ENCODE measurements at regions not wholly inside any gene's neighbourhood (a gene's known extent, or its start where the extent isn't known, plus 50 kb on each side); places are given as distances from the start of the nearest gene placed in this dataset.

DNA sequence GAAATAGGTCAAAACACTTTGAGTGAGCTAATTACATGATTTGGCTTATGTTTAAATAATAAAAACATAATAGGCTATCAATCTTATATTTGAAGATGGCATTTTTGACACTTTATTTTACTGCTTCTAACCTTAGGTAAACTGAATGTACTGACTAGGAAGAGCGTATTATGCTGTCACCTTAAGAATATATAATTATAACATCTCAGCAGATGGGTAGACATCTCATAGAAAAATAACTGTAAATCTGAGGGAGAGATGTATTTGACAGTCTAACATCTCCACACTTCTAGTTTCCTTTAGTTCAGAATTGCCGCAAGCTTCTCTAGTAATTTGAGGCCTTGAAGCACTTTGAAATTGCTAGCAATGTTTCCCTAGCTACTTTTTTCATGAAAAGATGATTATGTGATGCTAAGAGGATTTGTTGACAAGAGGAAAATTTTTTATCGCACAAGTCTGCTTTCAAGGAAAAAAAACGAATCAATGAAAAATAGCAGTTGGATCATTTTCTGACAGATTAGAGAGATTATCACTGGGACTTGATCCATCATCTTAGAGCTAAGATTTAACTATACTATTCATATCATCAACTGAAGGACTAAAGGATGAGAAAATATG lies 238.2 kb upstream of the NAALADL2 start:
- Histone ChIP-seq H3K4me3 (no peak overlapping the region), H3K27ac (no peak overlapping the region)

- H3K4me3 ChIP-seq = no peak overlapping the region
Observed at GRCh38 chr3:174633342-174633741, 225.8 kb upstream of the NAALADL2 start.

DNA sequence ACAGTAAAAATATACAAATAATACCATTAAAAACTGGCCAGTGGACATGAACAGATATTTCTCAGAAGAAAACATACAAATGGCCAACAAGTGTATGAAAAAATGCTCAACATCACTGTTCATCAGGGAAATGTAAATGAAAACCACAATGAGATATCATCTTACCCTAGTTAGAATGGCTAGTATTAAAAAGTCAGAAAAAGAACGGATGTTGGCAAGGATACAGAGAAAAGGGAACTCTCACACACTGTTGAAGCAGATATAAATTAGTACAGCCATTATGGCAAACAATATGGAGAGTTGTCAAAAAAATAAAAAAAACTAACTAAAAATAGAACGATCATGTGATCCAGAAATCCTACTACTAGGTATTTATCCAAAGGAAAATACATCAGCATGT lies 222.7 kb upstream of the NAALADL2 start:
- Histone ChIP-seq H3K4me3 (no peak overlapping the region), H3K27ac (no peak overlapping the region)

More at GRCh38 chr3:174633342-174633741, 225.8 kb upstream of the NAALADL2 start:
- H3K27ac ChIP-seq = no peak overlapping the region

DNA sequence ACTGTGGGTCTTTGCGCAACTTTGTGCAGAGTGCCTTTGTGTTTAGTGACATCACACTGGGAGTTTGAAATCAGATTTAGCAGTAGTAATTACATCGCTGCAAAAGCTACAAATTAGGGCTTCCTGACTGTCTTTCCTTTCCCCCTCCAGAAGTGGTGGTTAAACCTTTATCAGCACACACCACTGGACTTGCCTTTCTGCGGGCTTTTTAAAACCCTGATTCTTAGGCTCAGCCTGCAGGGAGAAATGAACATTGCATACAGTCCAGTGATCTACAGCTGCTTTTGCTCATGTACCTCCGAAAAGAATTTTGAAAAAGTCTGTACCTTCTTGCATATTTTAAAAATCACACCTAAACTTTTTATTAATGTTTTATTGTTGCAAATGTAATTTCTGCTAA lies 219.7 kb upstream of the NAALADL2 start:
- H3K4me3 ChIP-seq = no peak overlapping the region
- no peak overlapping the region for H3K27ac ChIP-seq

- Histone ChIP-seq H3K4me3 (no peak overlapping the region), H3K27ac (no peak overlapping the region)
Observed at GRCh38 chr3:174639970-174640369, 219.2 kb upstream of the NAALADL2 start.

GRCh38 chr3:174640932-174641331 lies 218.2 kb upstream of the NAALADL2 start:
- Histone ChIP-seq H3K27ac (no peak overlapping the region), H3K4me3 (no peak overlapping the region)

- no peak overlapping the region for H3K4me3 ChIP-seq
Observed at GRCh38 chr3:174644287-174644686, 214.8 kb upstream of the NAALADL2 start.

DNA sequence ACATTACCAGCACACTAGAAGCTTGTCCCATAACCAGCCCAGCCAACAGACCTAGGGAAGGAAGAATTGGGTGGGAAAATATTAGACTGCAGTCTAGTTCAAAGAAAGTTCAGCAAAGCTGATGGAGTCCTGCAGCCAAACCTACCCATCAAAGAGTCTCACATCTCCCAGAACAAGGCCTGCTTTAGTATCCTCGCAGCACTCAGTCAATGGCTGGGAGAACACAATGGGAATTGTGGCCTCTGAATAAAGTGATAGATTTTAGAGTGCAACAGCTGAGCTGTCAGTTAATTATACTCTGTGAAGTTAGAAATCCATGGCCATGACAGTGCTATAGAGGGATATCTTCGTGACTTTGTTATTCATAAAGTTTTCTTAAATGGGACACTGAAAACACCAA lies 207.2 kb upstream of the NAALADL2 start:
- no peak overlapping the region for H3K4me3 ChIP-seq
- no peak overlapping the region for H3K27ac ChIP-seq

More at GRCh38 chr3:174644287-174644686, 214.8 kb upstream of the NAALADL2 start:
- H3K27ac ChIP-seq = no peak overlapping the region

- Histone ChIP-seq H3K27ac (no peak overlapping the region), H3K4me3 (no peak overlapping the region)
Observed at GRCh38 chr3:174659511-174659910, 199.6 kb upstream of the NAALADL2 start.

- Histone ChIP-seq H3K4me3 (no peak overlapping the region), H3K27ac (no peak overlapping the region)
Observed at GRCh38 chr3:174662653-174663052, 196.5 kb upstream of the NAALADL2 start.

DNA sequence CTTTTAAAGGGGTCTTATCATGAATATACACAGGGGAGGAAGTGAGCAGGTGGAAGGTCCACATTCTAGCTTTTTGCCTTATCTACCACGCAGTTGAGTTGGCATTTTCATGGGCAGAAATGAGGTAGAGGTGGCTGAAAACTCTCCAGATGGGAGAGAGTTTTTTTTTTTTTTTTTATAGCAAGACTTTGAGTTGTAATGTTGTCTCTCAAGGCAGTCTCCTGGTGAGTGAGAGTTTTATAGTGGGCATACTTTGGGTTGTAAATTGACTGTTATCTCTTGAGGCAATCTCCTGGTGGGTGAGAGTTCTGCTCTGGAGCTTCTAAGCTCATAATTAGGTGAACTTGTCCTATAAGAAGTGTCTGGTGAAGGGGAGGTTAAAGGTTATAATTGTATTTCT lies 191.7 kb upstream of the NAALADL2 start:
- no peak overlapping the region for H3K27ac ChIP-seq
- H3K4me3 ChIP-seq = no peak overlapping the region

DNA sequence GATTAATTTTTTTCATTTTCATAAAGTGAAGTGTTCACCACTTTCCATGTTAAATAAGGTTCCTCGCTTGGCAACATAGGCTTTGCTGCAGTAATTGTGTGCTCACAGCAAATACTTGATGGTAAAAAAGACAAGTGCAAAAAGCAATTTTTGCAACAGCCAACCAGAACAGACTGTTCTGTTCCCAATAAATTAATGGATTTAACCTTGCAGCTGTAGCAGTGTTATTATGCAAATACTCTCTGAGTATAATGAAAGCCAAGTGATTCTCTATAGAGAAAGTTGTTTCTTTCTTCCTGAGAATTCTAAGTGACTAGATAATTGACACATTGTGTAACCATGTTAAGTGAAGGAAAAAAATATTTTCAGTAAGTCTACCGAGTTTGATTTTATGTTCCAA lies 183.7 kb upstream of the NAALADL2 start:
- H3K27ac ChIP-seq = no peak overlapping the region
- no peak overlapping the region for H3K4me3 ChIP-seq

GRCh38 chr3:174681784-174682183 lies 177.3 kb upstream of the NAALADL2 start:
- Histone ChIP-seq H3K27ac (no peak overlapping the region), H3K4me3 (no peak overlapping the region)

DNA sequence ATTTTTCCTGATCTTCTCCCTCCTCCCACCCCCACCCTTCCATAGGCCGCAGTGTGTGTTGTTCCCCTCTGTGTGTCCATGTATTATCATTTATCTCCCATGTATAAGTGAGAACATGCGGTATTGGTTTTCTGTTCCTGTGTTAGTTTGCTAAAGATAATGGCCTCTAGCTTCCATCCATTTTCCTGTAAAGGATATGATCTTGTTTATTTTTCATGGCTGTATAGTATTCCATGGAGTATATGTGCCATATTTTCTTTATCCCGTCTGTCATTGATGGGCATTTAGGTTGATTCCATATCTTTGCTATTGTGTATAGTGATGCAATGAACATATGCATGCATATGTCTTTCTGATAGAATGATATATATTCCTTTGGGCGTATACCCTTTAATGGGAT lies 173.3 kb upstream of the NAALADL2 start:
- H3K27ac ChIP-seq = no peak overlapping the region
- no peak overlapping the region for H3K4me3 ChIP-seq

GRCh38 chr3:174697310-174697709 lies 161.8 kb upstream of the NAALADL2 start:
- Histone ChIP-seq H3K27ac (no peak overlapping the region), H3K4me3 (no peak overlapping the region)

DNA sequence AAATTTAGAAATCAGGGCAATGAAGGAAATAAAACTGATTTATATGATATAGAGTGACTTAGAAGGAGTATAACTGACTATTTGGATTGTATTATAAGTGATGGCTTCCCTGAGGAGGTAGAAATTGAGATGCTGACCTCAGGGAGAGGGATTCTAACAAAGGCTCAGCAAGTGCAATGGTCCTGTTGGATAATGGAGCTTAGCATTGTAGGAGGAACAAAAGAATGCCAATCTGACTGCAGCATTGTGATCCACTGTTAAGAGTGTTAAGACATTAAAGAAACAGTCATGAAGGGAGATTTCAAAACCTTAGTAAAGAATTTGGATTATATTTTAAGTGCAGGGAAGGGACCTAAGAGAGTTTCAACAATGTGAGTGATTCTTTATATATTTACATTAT lies 158.4 kb upstream of the NAALADL2 start:
- Histone ChIP-seq H3K27ac (no peak overlapping the region), H3K4me3 (no peak overlapping the region)

GRCh38 chr3:174710612-174711011 lies 148.5 kb upstream of the NAALADL2 start:
- H3K27ac ChIP-seq = no peak overlapping the region
- no peak overlapping the region for H3K4me3 ChIP-seq

- Histone ChIP-seq H3K4me3 (no peak overlapping the region), H3K27ac (no peak overlapping the region)
Observed at GRCh38 chr3:174715386-174715785, 143.7 kb upstream of the NAALADL2 start.

DNA sequence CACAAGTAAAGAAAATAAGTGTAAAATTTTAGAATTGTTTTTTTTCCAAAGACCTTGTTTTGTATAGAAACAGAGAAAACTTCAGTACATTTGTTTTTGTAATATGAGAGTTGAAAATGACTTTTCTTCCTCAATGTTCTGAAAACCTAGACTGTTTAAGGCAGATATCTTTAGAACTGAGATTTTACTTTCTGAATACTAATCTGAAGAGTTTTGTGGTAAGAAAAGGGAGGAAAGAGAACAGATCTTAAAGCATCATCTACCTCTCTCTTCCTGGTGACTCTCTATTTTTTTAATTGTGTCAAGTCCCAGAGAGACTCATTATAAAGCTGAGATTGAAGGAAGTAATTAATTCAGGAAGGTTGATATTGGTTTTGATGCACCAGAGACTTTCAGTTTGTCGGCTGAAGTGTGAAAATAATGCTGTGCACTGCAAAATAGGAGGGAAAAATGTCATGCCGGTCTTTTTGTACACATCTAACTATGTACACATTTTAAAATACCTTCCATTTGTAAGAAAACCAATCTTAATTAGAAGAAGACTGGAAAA lies 142.1 kb upstream of the NAALADL2 start:
- Histone ChIP-seq H3K4me3 (no peak overlapping the region), H3K27ac (no peak overlapping the region)

DNA sequence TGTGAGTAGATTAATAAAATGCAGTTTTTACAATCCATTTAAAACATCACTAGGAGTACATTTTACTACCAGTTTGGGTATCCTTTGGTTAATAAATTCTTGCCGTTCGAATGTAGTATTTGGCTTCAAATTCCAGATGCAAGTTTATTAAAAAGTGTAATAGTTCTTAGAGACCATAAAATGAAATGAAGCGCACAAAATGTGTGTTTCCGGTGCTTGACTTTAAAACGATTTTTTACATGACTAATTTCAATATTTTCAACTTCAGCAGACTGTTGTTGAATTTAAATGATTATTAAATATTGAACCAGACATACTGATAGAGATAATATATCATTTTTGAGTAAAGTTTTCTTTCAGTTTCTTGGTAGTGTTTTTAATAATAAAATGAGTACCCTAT lies 138.4 kb upstream of the NAALADL2 start:
- no peak overlapping the region for H3K27ac ChIP-seq
- H3K4me3 ChIP-seq = no peak overlapping the region

- H3K4me3 ChIP-seq = no peak overlapping the region
Observed at GRCh38 chr3:174725303-174725702, 133.8 kb upstream of the NAALADL2 start.

GRCh38 chr3:174737966-174738365 lies 121.2 kb upstream of the NAALADL2 start:
- Histone ChIP-seq H3K27ac (no peak overlapping the region), H3K4me3 (no peak overlapping the region)

More at GRCh38 chr3:174725303-174725702, 133.8 kb upstream of the NAALADL2 start:
- no peak overlapping the region for H3K27ac ChIP-seq

Data from skin epidermis (tissue), 12 donors.